ENCODE measurements at regions not wholly inside any gene's neighbourhood (a gene's known extent, or its start where the extent isn't known, plus 50 kb on each side); places are given as distances from the start of the nearest gene placed in this dataset.

DNA sequence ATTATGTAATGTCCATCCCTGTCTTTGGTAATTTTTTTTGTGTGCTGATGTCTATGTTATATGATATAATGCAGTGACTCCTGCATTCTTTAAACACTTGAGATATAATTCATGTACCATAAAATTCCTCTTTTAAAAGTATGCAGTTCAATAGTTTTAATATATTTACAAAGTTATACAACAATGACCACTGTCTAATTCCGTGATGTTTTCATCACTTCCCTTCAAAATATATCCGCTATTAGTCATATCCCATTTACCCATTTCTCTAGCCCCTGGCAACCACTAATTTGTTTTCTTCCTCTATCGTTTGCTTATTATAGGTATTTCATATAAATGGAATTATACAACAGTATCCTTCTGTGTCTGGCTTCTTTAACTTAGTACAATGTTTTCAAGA lies 64.9 kb upstream of the SUCLG2 start:
- no peaks in the 10 kb centered on the region for H3K4me1 ChIP-seq
- TF ChIP-seq POLR2AphosphoS5 (IDR thresholded peaks at IDR 0.05; ENCODE audit: insufficient read depth in 1 of 2, low read depth in 1 of 2) (no peak), CTCF (IDR thresholded peaks at IDR 0.05) (no peak), POLR2A (IDR thresholded peaks at IDR 0.05) (no peak)
- no peaks in the 10 kb centered on the region for H3K27me3 ChIP-seq
- H3K36me3 ChIP-seq = no peaks in the 10 kb centered on the region
- H3K27ac ChIP-seq = no peak overlapping the region
- H3K9me3 ChIP-seq = no peaks in the 10 kb centered on the region
- no peak overlapping the region for H3K4me3 ChIP-seq
- intact Hi-C loops (cut with DNase I) = no loop called here
- DNase-seq (ENCODE audit: extremely low spot score in 2 of 2) = no peak

DNA sequence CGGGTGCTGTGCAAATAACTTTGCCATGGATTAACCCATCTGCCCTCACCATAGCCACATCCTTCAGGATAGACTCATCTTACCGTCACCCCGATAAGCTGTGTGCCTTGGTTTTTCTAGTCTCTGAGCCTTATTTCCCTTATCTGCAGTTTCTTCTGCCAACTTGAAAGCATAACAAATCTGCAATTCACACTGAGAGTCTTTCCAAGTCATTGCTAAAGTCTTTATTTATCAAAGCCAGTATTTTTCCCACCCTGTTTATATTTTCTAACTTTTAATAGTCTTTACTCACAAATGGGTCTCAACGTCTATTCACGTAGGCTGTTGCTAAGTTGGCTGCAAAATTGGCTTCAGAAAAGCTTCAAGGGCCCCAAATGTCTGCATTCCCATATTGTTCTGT lies 61.6 kb upstream of the SUCLG2 start:
- intact Hi-C loops (cut with DNase I) = no loop called here
- H3K27me3 ChIP-seq = no peaks in the 10 kb centered on the region
- H3K4me3 ChIP-seq = no peak overlapping the region
- H3K9me3 ChIP-seq = no peaks in the 10 kb centered on the region
- H3K27ac ChIP-seq = no peak overlapping the region
- DNase-seq (ENCODE audit: extremely low spot score in 2 of 2) = no peak
- no peaks in the 10 kb centered on the region for H3K4me1 ChIP-seq
- no peak for TF ChIP-seq POLR2A (IDR thresholded peaks at IDR 0.05)
- TF ChIP-seq POLR2AphosphoS5 (IDR thresholded peaks at IDR 0.05; ENCODE audit: insufficient read depth in 1 of 2, low read depth in 1 of 2) = no peak
- TF ChIP-seq CTCF (IDR thresholded peaks at IDR 0.05) = no peak
- no peaks in the 10 kb centered on the region for H3K36me3 ChIP-seq

- intact Hi-C loops (cut with DNase I) = loop anchor here (5.0 kb wide), 1 partner anchor 1208 kb away; no protein-coding TSS in a partner anchor
- TF ChIP-seq POLR2AphosphoS5 (IDR thresholded peaks at IDR 0.05; ENCODE audit: insufficient read depth in 1 of 2, low read depth in 1 of 2) (no peak), CTCF (IDR thresholded peaks at IDR 0.05) (no peak), POLR2A (IDR thresholded peaks at IDR 0.05) (no peak)
- H3K36me3 ChIP-seq = no peaks in the 10 kb centered on the region
- no peak overlapping the region for H3K4me3 ChIP-seq
- no peaks in the 10 kb centered on the region for H3K9me3 ChIP-seq
- DNase-seq (ENCODE audit: extremely low spot score in 2 of 2) = no peak
- H3K27me3 ChIP-seq = no peaks in the 10 kb centered on the region
- H3K4me1 ChIP-seq = no peaks in the 10 kb centered on the region
- no peak overlapping the region for H3K27ac ChIP-seq
Observed at GRCh38 chr3:67713764-67714469, 59.5 kb upstream of the SUCLG2 start.

GRCh38 chr3:67712259-67712658 lies 57.8 kb upstream of the SUCLG2 start:
- H3K4me3 ChIP-seq = no peak overlapping the region
- H3K9me3 ChIP-seq = no peaks in the 10 kb centered on the region
- TF ChIP-seq POLR2A (IDR thresholded peaks at IDR 0.05) (no peak), CTCF (IDR thresholded peaks at IDR 0.05) (no peak), POLR2AphosphoS5 (IDR thresholded peaks at IDR 0.05; ENCODE audit: insufficient read depth in 1 of 2, low read depth in 1 of 2) (no peak)
- no peak for DNase-seq (ENCODE audit: extremely low spot score in 2 of 2)
- no peaks in the 10 kb centered on the region for H3K36me3 ChIP-seq
- no peaks in the 10 kb centered on the region for H3K4me1 ChIP-seq
- no peaks in the 10 kb centered on the region for H3K27me3 ChIP-seq
- H3K27ac ChIP-seq = no peak overlapping the region
- intact Hi-C loops (cut with DNase I) = loop anchor here (5.0 kb wide), 1 partner anchor 1210 kb away; no protein-coding TSS in a partner anchor

DNA sequence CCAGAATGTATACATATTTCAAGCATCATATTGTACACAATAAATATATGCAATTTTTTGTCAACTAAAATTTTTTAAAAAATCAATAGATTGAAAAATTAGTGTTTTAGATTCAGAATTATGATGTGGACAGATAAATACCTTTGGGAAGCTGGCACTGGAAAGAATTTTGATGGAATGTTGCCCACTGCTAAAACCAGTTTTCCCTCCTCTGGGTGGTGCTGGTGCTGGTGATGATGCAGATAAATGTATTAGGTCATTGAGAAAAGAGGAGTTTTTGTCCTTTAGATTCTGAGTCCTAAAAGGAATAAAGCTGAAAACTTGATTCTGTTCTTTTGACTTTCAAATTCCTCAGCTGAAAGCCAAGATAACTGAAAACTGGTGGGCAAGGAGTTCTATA lies 56.0 kb upstream of the SUCLG2 start:
- H3K36me3 ChIP-seq = no peaks in the 10 kb centered on the region
- H3K4me1 ChIP-seq = no peaks in the 10 kb centered on the region
- no peak overlapping the region for H3K4me3 ChIP-seq
- intact Hi-C loops (cut with DNase I) = loop anchor here (5.0 kb wide), 1 partner anchor 1212 kb away; no protein-coding TSS in a partner anchor
- DNase-seq (ENCODE audit: extremely low spot score in 2 of 2) = no peak
- no peak overlapping the region for H3K27ac ChIP-seq
- H3K27me3 ChIP-seq = no peaks in the 10 kb centered on the region
- TF ChIP-seq POLR2A (IDR thresholded peaks at IDR 0.05) = no peak
- no peak for TF ChIP-seq CTCF (IDR thresholded peaks at IDR 0.05)
- no peak for TF ChIP-seq POLR2AphosphoS5 (IDR thresholded peaks at IDR 0.05; ENCODE audit: insufficient read depth in 1 of 2, low read depth in 1 of 2)
- H3K9me3 ChIP-seq = no peaks in the 10 kb centered on the region

Measured in vagina (tissue), 2 donors.